ENCODE measurements at regions not wholly inside any gene's neighbourhood (a gene's known extent, or its start where the extent isn't known, plus 50 kb on each side); places are given as distances from the start of the nearest gene placed in this dataset.

- H3K27ac ChIP-seq = no peak overlapping the region
- no peaks in the 10 kb centered on the region for H3K36me3 ChIP-seq (replicated peaks in 1 of 2; ENCODE audit: insufficient read depth in 1 of 2, low read depth in 2 of 2)
- TF ChIP-seq CTCF (IDR thresholded peaks at IDR 0.05) (no peak), POLR2A (IDR thresholded peaks at IDR 0.05) (no peak)
- intact Hi-C loops (cut with DNase I) = no loop called here
- DNase-seq = no peak
- H3K4me3 ChIP-seq = no peak overlapping the region
- H3K9me3 ChIP-seq = peaks cover 0 to 6% (median 0%) of the 10 kb centered on the region in 3 donors
- H3K27me3 ChIP-seq = no peaks in the 10 kb centered on the region
- 72 to 87% methylated on average over 2 of the region's 2 CpGs for WGBS, 2 donors
- ATAC-seq = no peak
- H3K4me1 ChIP-seq = no peaks in the 10 kb centered on the region
These were observed 256.0 kb downstream of the UQCRFS1 start for GRCh38 chr19:28956961-28957360.

- H3K4me3 ChIP-seq = no peak overlapping the region
- no peak overlapping the region for H3K27ac ChIP-seq
- whole genome bisulfite sequencing, 2 donors = 74 to 79% methylated on average over 3 of the region's 3 CpGs
- peaks cover 0 to 6% (median 0%) of the 10 kb centered on the region in 3 donors for H3K9me3 ChIP-seq
- no peaks in the 10 kb centered on the region for H3K4me1 ChIP-seq
- no peaks in the 10 kb centered on the region for H3K36me3 ChIP-seq (replicated peaks in 1 of 2; ENCODE audit: insufficient read depth in 1 of 2, low read depth in 2 of 2)
- no peaks in the 10 kb centered on the region for H3K27me3 ChIP-seq
- intact Hi-C loops (cut with DNase I) = no loop called here
- TF ChIP-seq POLR2A (IDR thresholded peaks at IDR 0.05) (no peak), CTCF (IDR thresholded peaks at IDR 0.05) (no peak)
- ATAC-seq = no peak
- DNase-seq = no peak
These were observed 256.5 kb downstream of the UQCRFS1 start for GRCh38 chr19:28956421-28956820.

GRCh38 chr19:28949535-28949934 lies 263.4 kb downstream of the UQCRFS1 start:
- intact Hi-C loops (cut with DNase I) = no loop called here
- DNase-seq (no peak), ATAC-seq (no peak)
- no peak for TF ChIP-seq CTCF (IDR thresholded peaks at IDR 0.05)
- TF ChIP-seq POLR2A (IDR thresholded peaks at IDR 0.05) = no peak
- H3K36me3 ChIP-seq (replicated peaks in 1 of 2; ENCODE audit: insufficient read depth in 1 of 2, low read depth in 2 of 2) = no peaks in the 10 kb centered on the region
- no peaks in the 10 kb centered on the region for H3K4me1 ChIP-seq
- WGBS, 2 donors = 54 to 68% methylated on average over 4 of the region's 4 CpGs
- no peak overlapping the region for H3K4me3 ChIP-seq
- no peak overlapping the region for H3K27ac ChIP-seq
- no peaks in the 10 kb centered on the region for H3K27me3 ChIP-seq
- H3K9me3 ChIP-seq = no peaks in the 10 kb centered on the region

GRCh38 chr19:28949027-28949426 lies 263.9 kb downstream of the UQCRFS1 start:
- no peaks in the 10 kb centered on the region for H3K4me1 ChIP-seq
- intact Hi-C loops (cut with DNase I) = no loop called here
- no peaks in the 10 kb centered on the region for H3K9me3 ChIP-seq
- no peaks in the 10 kb centered on the region for H3K27me3 ChIP-seq
- ATAC-seq (no peak), DNase-seq (no peak)
- no peak overlapping the region for H3K27ac ChIP-seq
- 18 to 29% methylated on average over 1 of the region's 1 CpG for whole genome bisulfite sequencing, 2 donors
- no peak for TF ChIP-seq CTCF (IDR thresholded peaks at IDR 0.05)
- TF ChIP-seq POLR2A (IDR thresholded peaks at IDR 0.05) = no peak
- H3K4me3 ChIP-seq = no peak overlapping the region
- no peaks in the 10 kb centered on the region for H3K36me3 ChIP-seq (replicated peaks in 1 of 2; ENCODE audit: insufficient read depth in 1 of 2, low read depth in 2 of 2)

- H3K4me1 ChIP-seq = no peaks in the 10 kb centered on the region
- 49 to 56% methylated on average over 3 to 5 of the region's 5 CpGs for WGBS, 2 donors
- TF ChIP-seq CTCF (IDR thresholded peaks at IDR 0.05) (no peak), POLR2A (IDR thresholded peaks at IDR 0.05) (no peak)
- DNase-seq (no peak), ATAC-seq (no peak)
- H3K4me3 ChIP-seq = no peak overlapping the region
- no peaks in the 10 kb centered on the region for H3K9me3 ChIP-seq
- peaks cover 0 to 4% of the 10 kb centered on the region in 2 donors for H3K27me3 ChIP-seq
- intact Hi-C loops (cut with DNase I) = no loop called here
- no peaks in the 10 kb centered on the region for H3K36me3 ChIP-seq (replicated peaks in 1 of 2; ENCODE audit: insufficient read depth in 1 of 2, low read depth in 2 of 2)
- H3K27ac ChIP-seq = no peak overlapping the region
These were observed 264.4 kb downstream of the UQCRFS1 start for GRCh38 chr19:28948566-28948965.
